Thyroid gland (tissue), 4 donors: ENCODE measurements at regions not wholly inside any gene's neighbourhood (a gene's known extent, or its start where the extent isn't known, plus 50 kb on each side); places are given as distances from the start of the nearest gene placed in this dataset.
A peak's percentile ranks its signal among the peaks of the same experiment; 100 is the strongest.

Experiments
- DNase-seq, 2 donors: peaks; one replicate each; pipeline ENCODE4 v3.0.0-alpha.2; 2019
- H3K27ac ChIP-seq, 3 donors: fragments of 200-600 bp; sonication (generic); 1 replicate in 2 of 3; 2 replicates in 1 of 3; pipeline ENCODE4 v1.5.1; 2016 to 2019; ENCODE audit warnings: mild to moderate bottlenecking in 1 of 3, moderate library complexity in 1 of 3
- H3K27me3 ChIP-seq: fragments of 200-600 bp; sonication (generic); one replicate; pipeline ENCODE4 v1.5.1; 2019
- H3K36me3 ChIP-seq, 2 donors: fragments of 200-600 bp; sonication (generic); one replicate each; pipeline ENCODE4 v1.5.1; 2016 to 2019
- H3K4me1 ChIP-seq, 2 donors: fragments of 200-600 bp; sonication (generic); one replicate each; pipeline ENCODE4 v1.5.1; 2017 to 2019
- H3K4me3 ChIP-seq, 3 donors: fragments of 200-600 bp; sonication (generic); replicated peaks in 1 of 3; 1 replicate in 2 of 3; 2 replicates in 1 of 3; pipeline ENCODE4 v1.5.1; 2016; ENCODE audit warnings: mild to moderate bottlenecking in 1 of 3
- H3K9me3 ChIP-seq: fragments of 200-600 bp; sonication (generic); one replicate; pipeline ENCODE4 v1.5.1; 2017
- POLR2A ChIP-seq, 2 donors: fragments of 450-650 bp; IDR thresholded peaks; one replicate each; pipeline ENCODE4 v1.6.1; 2017; ENCODE audit warnings: antibody characterized with exemption in 2 of 2, mild to moderate bottlenecking in 2 of 2, moderate library complexity in 1 of 2
- WGBS, 2 donors: methylation state at CpG; one replicate each; pipeline ENCODE4 v1.1.5; 2017; 5-methylcytosine and 5-hydroxymethylcytosine counted together
- intact Hi-C: fragments of 100-400 bp; cut with DNase I; formaldehyde crosslinking; loops from one replicate; pipeline ENCODE4 v1.15.1; 2023
- TF ChIP-seq, protein P1 (sequence below), 6 experiments: fragments of 200-600 bp in 3 of 6; fragments of 450-650 bp in 3 of 6; sonication (generic) in 3 of 6; IDR thresholded peaks; one replicate each; pipeline ENCODE4 v1.5.1; 2016 to 2019; ENCODE audit warnings: antibody characterized with exemption in 6 of 6, mild to moderate bottlenecking in 2 of 6, inconsistent platforms in 1 of 6, moderate library complexity in 1 of 6

DNA sequence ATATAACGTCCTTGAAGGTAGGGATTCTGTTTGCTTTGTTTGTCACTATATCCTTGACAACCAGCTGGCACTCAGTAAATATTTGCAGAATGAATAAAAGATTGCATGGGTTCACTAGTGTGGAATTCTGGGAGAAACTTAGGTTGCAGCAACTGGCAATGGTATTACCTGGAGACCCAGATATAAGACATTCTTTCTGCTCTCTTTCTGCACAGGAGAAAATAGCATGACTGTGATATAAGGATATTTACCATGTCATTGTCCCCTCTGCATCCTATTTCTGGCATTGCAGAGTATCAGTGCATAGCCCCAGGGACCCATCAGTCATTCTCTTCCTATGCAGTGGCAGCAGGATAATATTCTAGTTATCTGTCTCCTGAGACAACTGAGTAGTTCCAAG, 308.9 kb upstream of the LRRC7 start:
- TF ChIP-seq, protein P1, sequence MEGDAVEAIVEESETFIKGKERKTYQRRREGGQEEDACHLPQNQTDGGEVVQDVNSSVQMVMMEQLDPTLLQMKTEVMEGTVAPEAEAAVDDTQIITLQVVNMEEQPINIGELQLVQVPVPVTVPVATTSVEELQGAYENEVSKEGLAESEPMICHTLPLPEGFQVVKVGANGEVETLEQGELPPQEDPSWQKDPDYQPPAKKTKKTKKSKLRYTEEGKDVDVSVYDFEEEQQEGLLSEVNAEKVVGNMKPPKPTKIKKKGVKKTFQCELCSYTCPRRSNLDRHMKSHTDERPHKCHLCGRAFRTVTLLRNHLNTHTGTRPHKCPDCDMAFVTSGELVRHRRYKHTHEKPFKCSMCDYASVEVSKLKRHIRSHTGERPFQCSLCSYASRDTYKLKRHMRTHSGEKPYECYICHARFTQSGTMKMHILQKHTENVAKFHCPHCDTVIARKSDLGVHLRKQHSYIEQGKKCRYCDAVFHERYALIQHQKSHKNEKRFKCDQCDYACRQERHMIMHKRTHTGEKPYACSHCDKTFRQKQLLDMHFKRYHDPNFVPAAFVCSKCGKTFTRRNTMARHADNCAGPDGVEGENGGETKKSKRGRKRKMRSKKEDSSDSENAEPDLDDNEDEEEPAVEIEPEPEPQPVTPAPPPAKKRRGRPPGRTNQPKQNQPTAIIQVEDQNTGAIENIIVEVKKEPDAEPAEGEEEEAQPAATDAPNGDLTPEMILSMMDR (IDR thresholded peaks at IDR 0.05): no peak
- TF ChIP-seq POLR2A (IDR thresholded peaks at IDR 0.05): no peak
- Histone ChIP-seq H3K27ac (no peak overlapping the region), H3K4me3 (no peak overlapping the region), H3K9me3 (no peaks in the 10 kb centered on the region), H3K27me3 (no peaks in the 10 kb centered on the region), H3K36me3 (no peaks in the 10 kb centered on the region), H3K4me1 (no peaks in the 10 kb centered on the region)
- 61 to 71% methylated on average over 1 of the region's 1 CpG for WGBS, 2 donors
- no peak for DNase-seq
- intact Hi-C loops: no loop called here

DNA sequence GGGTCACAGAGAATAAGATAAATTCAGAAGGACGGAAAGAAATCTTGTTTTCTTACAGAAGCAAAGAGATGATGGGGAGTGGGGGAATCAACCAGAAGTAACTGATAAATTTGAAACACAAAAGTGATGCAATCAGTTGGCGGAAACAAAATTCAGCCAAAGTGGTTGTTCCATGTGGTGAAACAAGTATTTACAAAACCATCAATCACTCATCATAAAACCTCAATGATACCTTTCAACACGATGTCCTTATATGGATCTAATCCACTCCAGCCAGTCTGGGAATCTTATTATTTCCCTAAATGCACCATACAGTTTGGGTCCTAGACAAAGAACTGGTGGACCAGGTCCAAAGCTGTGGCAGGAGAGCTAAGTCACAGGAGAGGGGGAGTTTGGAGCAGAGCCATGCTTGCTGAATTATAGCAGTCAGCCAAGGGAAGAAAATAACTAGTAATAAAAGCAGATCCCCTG, 303.8 kb upstream of the LRRC7 start:
- TF ChIP-seq POLR2A (IDR thresholded peaks at IDR 0.05): no peak
- TF ChIP-seq, protein P1 (IDR thresholded peaks at IDR 0.05): no peak
- intact Hi-C loops: no loop called here
- H3K4me3 ChIP-seq: no peak overlapping the region

DNA sequence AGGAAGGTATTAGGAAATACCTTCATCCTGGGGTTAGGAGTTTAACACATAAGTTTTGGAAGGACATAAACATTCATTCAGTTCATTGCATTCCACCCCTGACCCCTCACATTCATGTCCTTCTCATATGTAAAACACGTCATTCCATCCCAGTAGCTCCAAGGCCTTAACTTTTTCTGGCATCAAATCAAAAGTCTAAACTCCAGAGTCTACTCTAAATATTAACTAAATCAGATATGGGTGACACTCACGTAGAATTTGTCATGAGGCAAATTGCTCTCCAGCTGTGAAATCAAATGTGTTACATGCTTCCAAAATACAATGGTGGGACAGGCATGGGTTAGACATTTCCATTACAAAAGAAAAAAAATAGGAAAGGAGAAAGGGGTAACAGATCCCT, 298.2 kb upstream of the LRRC7 start:
- H3K36me3 ChIP-seq: no peaks in the 10 kb centered on the region
- no peaks in the 10 kb centered on the region for H3K9me3 ChIP-seq
- 92% methylated on average over 2 of the region's 2 CpGs for WGBS, 2 donors
- H3K27me3 ChIP-seq: no peaks in the 10 kb centered on the region
- DNase-seq: no peak
- H3K4me3 ChIP-seq: no peak overlapping the region
- peaks cover 4 to 6% of the 10 kb centered on the region in 2 donors for H3K4me1 ChIP-seq
- H3K27ac ChIP-seq: no peak overlapping the region
- intact Hi-C loops: no loop called here
- TF ChIP-seq, protein P1 (IDR thresholded peaks at IDR 0.05): no peak
- TF ChIP-seq POLR2A (IDR thresholded peaks at IDR 0.05): no peak

More for the DNA sequence above, 303.8 kb upstream of the LRRC7 start:
- Histone ChIP-seq H3K4me1 (no peaks in the 10 kb centered on the region), H3K36me3 (no peaks in the 10 kb centered on the region), H3K9me3 (no peaks in the 10 kb centered on the region), H3K27ac (no peak overlapping the region), H3K27me3 (no peaks in the 10 kb centered on the region)
- peak; percentile 51 to 59 for DNase-seq
- 56 to 71% methylated on average over 3 of the region's 3 CpGs for WGBS, 2 donors

DNA sequence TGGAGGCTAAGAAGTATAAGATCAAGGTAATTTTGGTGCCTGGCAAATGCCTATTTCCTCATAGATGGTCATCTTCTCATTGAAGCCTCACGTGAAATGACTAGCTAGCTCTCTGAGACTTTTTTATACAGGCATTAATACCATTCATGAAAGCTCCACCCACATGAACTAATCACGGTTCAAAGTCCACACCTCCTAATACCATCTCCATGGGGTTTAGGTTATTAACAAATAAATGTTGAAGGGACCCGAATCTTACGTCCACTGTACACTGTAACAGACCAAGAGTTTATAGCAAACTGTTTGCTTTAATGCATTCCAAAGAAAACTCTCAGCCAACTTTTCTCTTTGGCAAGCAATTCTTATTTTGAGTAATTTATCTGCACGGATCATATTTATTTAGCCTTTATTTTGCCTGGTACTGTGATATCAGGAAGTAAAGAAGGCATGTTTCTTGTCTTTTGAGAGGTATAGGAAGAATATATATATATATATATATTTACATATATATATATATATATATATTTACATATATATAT, 296.1 kb upstream of the LRRC7 start:
- H3K9me3 ChIP-seq: no peaks in the 10 kb centered on the region
- H3K36me3 ChIP-seq: no peaks in the 10 kb centered on the region
- peaks cover 4 to 6% of the 10 kb centered on the region in 2 donors for H3K4me1 ChIP-seq
- WGBS, 2 donors: 33 to 38% methylated on average over 5 of the region's 5 CpGs
- DNase-seq: no peak
- intact Hi-C loops: no loop called here
- TF ChIP-seq POLR2A (IDR thresholded peaks at IDR 0.05): no peak
- TF ChIP-seq, protein P1 (IDR thresholded peaks at IDR 0.05): no peak
- no peak overlapping the region for H3K4me3 ChIP-seq
- no peaks in the 10 kb centered on the region for H3K27me3 ChIP-seq
- no peak overlapping the region for H3K27ac ChIP-seq

DNA sequence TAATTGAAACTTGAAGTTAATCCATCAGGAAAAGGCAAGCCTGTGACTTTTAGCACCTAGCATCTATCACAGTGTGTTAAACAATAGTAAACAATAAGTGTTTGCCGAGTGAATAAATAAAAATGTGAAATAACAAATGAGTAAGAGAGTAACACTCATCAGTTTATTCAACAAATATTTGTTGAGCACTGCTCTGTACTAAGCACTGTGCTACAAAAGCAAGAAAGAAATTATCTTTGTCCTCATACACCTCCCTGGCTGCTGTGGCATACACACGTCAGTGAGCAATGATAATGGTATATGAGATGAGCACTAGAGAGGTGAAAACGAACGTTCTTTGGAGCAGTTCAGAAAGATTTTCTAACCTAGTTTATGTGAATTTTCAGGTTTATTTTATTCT, 295.0 kb upstream of the LRRC7 start:
- Histone ChIP-seq H3K4me3 (no peak overlapping the region), H3K9me3 (no peaks in the 10 kb centered on the region), H3K27me3 (no peaks in the 10 kb centered on the region), H3K27ac (no peak overlapping the region), H3K4me1 (peaks cover 4 to 6% of the 10 kb centered on the region in 2 donors), H3K36me3 (no peaks in the 10 kb centered on the region)
- intact Hi-C loops: no loop called here
- WGBS, 2 donors: 91% methylated on average over 4 of the region's 4 CpGs
- no peak for TF ChIP-seq POLR2A (IDR thresholded peaks at IDR 0.05)
- TF ChIP-seq, protein P1 (IDR thresholded peaks at IDR 0.05): no peak
- DNase-seq: no peak
